Activated CD4-positive, alpha-beta T cell treated with anti-CD3 and anti-CD28 coated beads, Interleukin-2, amount 50 U/mL, for 24 hours (primary cell): ENCODE measurements at regions not wholly inside any gene's neighbourhood (a gene's known extent, or its start where the extent isn't known, plus 50 kb on each side); places are given as distances from the start of the nearest gene placed in this dataset.

Source experiments
- DNase-seq, 2 donors: peaks; one replicate each; pipeline ENCODE4 v3.0.0-alpha.2; 2020; ENCODE audit warnings: low read depth in 1 of 2, low spot score in 1 of 2

DNA sequence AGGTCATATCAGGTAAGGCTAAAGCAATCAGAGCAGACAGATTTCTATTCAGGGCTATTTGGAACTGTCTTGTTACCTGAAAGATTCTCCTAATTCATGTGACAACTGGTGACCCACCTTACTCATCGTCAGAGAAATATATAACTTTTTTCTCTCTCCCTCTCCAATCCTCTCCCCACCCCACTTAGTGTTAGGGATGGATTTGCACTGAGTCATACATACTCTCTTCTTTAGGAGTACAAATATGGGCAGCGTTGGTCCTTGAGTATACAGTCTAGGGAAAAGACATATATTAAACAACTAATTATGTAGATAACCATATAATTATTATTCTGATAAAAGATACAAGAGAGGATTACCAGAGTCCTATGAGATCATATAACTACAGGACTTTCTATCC is 246.3 kb downstream of the HHIPL2 start:
- DNase-seq: no peak

DNA sequence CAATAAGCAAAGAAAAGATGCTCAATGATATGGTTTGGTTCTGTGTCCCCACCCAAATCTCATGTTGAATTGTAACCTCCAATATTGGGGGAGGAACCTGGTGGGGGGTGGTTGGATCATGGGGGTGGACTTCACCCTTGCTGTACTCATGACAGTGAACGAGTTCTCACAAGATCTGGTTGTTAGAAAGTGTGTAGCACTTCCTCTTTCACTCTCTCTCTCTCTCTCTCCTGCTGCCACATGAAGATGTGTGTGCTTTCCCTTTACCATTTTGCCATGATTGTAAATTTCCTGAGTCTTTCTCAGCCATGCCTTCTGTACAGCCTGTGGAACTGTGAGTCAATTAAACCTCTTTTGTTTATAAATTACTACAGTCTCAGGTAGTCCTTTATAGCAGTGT is 248.4 kb downstream of the HHIPL2 start:
- no peak for DNase-seq

DNA sequence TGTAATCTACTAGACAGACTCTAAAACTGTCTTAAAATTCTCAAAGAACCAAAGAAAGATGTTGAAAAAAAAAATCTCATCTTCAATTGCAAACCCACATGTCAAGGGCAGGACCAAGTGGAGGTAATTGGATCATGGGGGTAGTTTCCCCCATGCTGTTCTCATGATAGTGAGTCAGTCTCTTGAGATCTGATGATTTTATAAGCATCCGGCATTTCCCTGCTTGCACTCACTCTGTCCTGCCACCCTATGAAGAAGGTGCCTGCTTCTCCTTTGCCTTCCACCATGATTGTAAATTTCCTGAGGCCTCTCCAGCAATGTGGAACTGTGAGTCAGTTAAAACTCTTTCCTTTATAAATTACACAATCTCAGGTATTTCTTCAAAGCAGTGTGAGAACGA is 257.0 kb downstream of the HHIPL2 start:
- no peak for DNase-seq

GRCh38 chr1:222288053-222288452 is 259.9 kb downstream of the HHIPL2 start:
- no peak for DNase-seq

- DNase-seq: no peak
Measured at GRCh38 chr1:222286011-222286410, 261.9 kb downstream of the HHIPL2 start.

GRCh38 chr1:222285526-222285925 is 262.4 kb downstream of the HHIPL2 start:
- no peak for DNase-seq

DNA sequence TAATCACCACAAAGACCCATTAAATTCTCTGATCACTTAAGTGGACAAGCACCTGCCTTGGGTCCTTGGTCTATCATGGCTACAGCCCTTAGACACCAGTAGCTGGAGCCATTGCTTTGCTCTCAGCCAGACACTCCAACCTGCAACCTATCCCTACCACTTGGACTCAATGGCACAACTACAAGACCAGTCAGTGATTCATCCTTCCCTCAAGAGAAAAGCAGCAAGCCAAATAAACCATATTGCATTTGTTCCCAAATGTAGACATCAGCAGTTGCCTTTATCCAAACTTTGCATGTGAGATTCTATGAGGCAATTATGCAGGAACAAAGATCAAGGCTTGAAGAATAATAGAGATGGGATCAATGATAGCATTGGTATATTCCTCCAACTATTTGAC is 263.4 kb downstream of the HHIPL2 start:
- DNase-seq: no peak

DNA sequence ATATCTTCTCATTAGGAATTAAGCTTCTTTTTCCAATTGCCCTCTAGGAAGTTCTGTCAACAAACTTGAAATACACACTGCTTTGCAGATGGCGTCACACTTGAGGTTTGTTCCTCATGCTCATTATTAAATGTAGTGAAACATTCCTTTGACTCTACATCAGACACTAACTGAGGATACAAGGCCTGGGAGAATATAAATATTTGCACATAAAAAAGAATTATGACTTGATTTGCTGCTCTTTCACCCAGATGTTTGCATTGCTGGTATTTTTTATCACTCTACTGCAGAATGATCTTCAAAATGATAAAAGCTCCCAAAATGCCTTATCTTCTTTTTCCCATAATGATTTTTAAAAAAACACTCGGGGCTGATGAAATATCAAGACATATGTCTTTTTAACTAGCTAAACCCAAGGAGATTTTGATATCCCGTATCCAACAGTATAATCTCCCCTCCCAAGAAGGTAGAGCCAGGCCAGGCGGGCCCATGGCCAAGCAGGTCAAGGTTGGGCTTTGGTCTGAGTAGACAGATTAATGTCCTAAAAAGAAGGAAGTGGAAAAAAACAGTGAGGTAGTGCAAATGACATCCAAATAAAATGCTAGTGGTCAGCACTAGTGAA is 264.6 kb downstream of the HHIPL2 start:
- DNase-seq: no peak

DNA sequence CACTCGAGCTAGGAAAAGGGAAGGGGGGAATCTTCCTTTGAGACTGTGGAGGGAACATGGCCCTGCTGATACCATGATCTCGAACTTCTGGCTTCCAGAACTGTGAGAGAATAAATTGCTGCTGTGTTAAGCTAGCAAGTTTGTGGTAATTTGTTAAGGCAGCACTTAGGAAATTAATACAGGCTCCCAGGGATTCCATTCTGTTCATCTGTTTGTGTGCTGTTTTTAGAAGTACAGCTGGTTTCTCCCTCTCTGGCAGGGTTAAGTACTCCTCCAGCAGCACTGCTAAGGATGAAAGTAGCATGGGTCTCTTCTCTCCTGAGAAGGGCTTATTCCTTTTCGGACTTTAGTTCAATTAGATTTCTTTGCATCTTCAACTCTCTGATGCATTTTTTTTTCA is 268.3 kb downstream of the HHIPL2 start:
- DNase-seq: no peak

DNA sequence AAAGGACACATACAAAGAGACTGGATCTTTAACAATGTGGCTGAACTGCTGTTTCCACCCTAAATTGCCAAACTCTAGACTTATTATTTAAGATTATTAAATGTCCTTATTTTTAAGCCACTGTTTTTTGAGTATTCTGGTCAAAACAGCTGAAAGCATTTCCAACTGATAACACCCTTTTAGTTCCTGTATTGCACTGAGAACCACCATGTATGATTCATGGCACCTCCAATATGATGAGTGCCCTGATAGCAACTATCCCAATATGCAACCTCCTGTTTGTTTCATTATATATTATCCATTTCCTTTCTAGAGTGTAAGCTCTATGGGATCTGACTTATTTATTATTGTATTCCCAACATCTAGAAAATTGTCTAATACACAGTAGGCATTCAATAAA is 269.4 kb downstream of the HHIPL2 start:
- no peak for DNase-seq

DNA sequence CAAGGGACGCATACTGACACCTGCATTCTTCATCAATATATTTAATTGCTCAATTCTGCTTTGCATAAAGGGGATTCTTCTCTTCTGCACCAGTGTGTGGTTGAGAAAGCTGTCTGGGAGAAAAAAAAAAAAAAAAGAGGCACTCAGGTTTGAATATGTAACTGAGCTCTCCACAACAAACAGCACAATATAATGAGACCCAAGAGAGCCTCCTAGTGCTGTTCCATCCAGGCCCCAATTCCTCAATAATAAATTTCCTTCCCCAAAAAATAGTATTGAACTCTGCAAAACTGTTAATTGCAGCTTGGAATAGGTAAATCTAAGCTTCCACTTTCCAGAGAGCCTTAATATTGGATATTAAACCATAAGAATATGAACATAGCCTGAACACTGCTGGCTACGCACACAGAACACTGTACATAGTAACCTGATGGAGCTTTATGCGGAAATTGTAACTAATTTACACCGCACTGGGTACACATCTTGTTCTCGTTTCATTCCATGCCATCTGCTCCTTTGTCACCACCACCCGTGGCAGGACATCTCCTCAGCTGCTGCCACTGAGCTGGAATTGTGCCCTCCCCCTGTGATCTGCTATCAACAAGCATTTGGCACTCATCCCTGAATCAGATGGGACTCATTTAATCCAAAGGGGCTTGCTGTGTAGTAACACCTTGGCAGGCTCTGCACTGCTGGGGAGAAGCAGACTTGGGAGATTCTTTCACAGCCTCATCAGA is 272.0 kb downstream of the HHIPL2 start:
- DNase-seq: no peak

GRCh38 chr1:222275001-222275728 is 272.7 kb downstream of the HHIPL2 start:
- DNase-seq: no peak

DNA sequence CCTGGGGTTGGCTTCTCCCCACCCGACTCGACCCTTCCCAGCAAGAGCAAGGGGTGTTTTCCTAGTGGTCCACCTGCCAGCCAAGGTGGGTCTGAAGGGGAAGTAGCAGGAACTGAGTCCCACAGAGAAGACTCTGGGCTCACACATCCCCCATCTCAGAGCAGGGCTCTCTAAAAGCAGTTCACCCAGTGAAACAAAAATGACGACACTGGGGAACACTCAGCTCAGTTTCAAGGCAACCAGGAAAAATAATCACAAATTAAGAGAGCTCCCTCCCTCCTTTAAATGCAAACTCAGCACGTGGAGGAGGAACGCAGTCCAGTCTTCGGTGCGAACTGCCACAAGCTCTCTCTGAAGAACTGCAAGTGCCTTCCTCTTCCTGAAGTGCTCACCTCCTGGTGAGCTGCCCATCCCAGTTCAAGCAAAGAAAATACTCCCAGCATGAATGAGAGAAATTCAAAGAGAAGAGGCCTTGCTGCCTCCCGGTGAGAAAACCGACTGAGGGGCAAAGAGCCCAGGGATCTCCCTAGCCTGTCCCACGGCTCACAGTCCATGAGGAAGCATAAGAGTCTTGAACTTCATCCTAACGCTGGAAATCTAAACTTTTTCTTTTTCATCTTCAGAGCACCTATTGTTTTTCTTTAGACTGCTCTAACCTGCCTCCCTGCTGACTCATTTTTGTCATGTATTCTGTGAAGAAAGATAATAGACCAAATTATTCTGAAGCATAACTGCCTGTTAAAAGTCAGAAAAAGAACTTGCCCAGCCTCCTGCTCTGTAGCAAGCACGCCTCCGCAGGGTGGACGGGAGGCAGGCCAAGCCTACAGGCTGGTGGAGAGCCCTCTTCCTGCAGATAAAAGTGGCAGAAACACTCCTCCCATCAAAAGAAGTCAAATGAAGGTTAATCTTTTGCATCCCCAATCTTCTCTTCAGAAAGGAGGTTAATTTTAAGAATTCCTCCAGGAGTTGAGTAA is 281.4 kb downstream of the HHIPL2 start:
- no peak for DNase-seq

GRCh38 chr1:222263791-222264190 is 284.1 kb downstream of the HHIPL2 start:
- DNase-seq: no peak

DNA sequence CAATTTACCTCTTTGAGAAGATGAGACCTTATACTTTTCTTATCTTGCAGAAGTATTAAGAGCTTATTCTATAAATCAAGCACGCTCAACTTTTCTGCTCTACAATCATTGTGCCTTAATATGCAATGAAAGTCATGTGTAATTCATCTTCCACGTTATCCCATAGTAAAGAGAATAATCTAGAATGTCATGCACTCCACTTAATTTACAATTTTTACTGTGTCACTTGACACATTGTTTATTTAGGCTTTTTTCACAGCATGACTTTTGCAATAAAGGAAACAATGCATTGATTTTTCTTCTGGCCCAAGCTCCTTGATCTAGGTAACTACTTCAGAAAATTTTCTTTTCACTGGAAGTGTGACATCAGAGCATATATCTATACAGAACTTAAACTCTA is 290.9 kb downstream of the HHIPL2 start:
- no peak for DNase-seq

GRCh38 chr1:222256058-222256457 is 291.8 kb downstream of the HHIPL2 start:
- DNase-seq: no peak

DNA sequence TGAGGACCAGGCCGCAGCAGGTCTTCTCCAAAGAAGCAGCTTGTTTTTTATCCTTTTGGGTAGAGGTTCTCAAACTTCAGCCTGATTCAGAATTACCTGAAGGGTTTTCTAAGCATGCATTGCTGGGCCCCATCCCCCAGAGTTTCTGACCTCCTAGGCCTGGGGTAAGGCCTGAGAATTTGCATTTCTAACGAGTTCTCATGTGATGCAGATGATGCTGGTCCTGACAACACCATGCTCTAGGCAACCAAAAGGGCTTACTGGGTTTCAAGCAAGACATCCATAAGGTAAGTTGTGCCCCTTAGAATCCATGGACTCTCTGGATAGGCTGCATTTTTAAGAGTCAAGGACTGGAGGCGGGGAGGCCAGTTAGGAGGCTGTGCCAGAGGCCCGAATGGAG is 295.1 kb downstream of the HHIPL2 start:
- no peak for DNase-seq

GRCh38 chr1:222251847-222252246 is 296.1 kb downstream of the HHIPL2 start:
- no peak for DNase-seq

DNA sequence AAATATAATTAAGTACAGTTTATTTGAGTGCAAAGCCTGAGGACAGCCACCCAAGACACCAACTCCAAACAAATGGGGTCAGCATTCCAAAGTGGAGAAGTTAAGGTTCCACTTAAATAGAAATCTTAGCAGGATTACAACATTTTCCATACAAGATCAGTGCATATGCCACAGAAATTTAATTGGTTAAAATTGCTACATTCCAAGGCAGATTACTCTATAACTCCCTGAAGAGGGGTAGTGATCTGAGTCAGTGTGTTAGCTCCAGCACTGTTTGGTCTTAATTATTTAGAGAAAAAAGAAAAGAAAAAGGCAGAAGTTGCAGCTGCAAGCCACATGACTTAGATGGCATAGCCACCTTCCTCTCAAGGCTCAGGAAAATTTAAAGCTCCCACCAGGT is 297.5 kb downstream of the HHIPL2 start:
- no peak for DNase-seq

DNA sequence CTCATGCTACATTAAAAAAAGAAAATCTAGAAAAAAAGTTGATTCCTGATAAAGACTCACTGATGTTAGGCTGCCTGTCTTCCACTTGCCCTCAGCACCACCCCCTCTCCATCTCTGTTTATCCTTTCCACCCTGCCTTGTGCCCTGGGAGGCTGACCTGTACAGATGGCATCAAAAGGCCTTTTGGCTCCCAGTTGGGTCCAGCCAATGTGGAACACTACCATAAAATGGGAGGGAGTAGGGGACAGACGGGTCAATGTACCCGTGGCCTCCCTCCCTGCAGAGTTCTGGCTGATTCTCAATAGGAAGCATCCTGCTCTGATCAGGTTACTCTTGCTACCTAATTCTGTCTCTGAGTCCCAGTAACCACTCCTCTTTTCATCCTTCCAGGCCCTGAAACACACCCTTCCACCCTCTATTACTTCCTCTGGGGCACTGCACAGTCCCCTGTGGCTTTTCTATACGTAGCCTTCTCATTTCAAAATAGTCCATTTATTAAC is 300.0 kb downstream of the HHIPL2 start:
- DNase-seq: no peak

DNA sequence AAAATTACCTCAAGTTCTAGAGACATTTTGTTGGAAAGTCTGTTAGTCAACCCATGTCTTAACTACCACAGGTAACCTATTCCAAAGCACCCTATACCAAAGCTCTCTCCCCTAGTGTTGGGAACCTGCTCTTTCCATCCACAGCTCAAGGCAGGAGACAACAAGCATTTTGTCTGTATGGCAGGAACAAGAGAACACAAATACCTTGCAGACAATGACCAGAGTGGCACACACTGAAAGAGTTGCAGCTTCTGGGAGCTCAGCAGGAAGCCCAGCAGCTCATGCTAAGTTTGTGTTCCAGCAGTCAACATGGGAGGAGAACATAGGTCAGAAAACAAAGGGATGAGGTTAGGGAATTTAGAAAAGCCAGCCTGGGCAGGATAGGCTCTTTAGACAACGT is 300.8 kb downstream of the HHIPL2 start:
- no peak for DNase-seq
